Panc1 (cell line): ENCODE measurements at regions not wholly inside any gene's neighbourhood (a gene's known extent, or its start where the extent isn't known, plus 50 kb on each side); places are given as distances from the start of the nearest gene placed in this dataset.

Experiments used
- ATAC-seq: fragments of 200-7000 bp; cut with Tn5 transposase; 2 replicates; pipeline ENCODE4 v1.9.1; 2020; ENCODE audit warnings: mild to moderate bottlenecking, moderate library complexity
- BruUV-seq: library from RNA; stranded (reverse); fragments of 400-500 nt; replicated peaks from 2 replicates; lab custom pipeline; 2021; lab: Mats Ljungman, UMichigan
- CTCF ChIA-PET: fragments of 300-600 bp; sonication (Branson Sonifier 250); formaldehyde crosslinking; loops from one replicate; lab custom pipeline; 2022; ENCODE audit warnings: antibody characterized with exemption; lab: Charles Lee
- POLR2A ChIA-PET: fragments of 300-600 bp; sonication (Branson Sonifier 250); formaldehyde crosslinking; loops from one replicate; lab custom pipeline; 2022; ENCODE audit warnings: antibody characterized with exemption; lab: Charles Lee
- DNase-seq: peaks from one replicate; pipeline ENCODE4 v3.0.0-alpha.2; 2010; ENCODE audit warnings: low read depth, low spot score
- H3K27ac ChIP-seq: 2 replicates; pipeline ENCODE4 v1.5.1; 2011; ENCODE audit warnings: mild to moderate bottlenecking, low read length, inconsistent platforms
- H3K27me3 ChIP-seq: fragments of 200-500 bp; sonication (Bioruptor generic); 2 replicates; pipeline ENCODE4 v1.6.0; 2014; ENCODE audit warnings: low read length, inconsistent platforms; ENCODE audit not compliant: control insufficient read depth, insufficient read depth
- H3K36me3 ChIP-seq: fragments of 200-500 bp; sonication (Bioruptor generic); 2 replicates; pipeline ENCODE4 v1.5.1; 2014; ENCODE audit warnings: inconsistent platforms, mild to moderate bottlenecking, low read length, moderate library complexity; ENCODE audit not compliant: control insufficient read depth, insufficient read depth
- H3K4me1 ChIP-seq: 2 replicates; pipeline ENCODE4 v1.5.1; 2011; ENCODE audit warnings: inconsistent platforms, mild to moderate bottlenecking, low read length, moderate library complexity; ENCODE audit not compliant: control insufficient read depth, insufficient read depth
- H3K4me3 ChIP-seq, 2 experiments: 2 replicates each; pipeline ENCODE4 v1.5.1; 2011 to 2012; ENCODE audit warnings: low read depth in 2 of 2, low read length in 2 of 2, mild to moderate bottlenecking in 2 of 2, inconsistent platforms in 1 of 2, moderate library complexity in 1 of 2
- H3K9me3 ChIP-seq: fragments of 200-500 bp; sonication (Bioruptor generic); 2 replicates; pipeline ENCODE4 v1.5.1; 2014; ENCODE audit warnings: low read depth, mild to moderate bottlenecking, inconsistent platforms, low read length, moderate library complexity; ENCODE audit not compliant: control insufficient read depth, insufficient read depth
- CTCF ChIP-seq: fragments of 450-650 bp; IDR thresholded peaks from 2 replicates; pipeline ENCODE4 v1.5.1; 2017; ENCODE audit warnings: mild to moderate bottlenecking
- POLR2AphosphoS5 ChIP-seq: IDR thresholded peaks from 2 replicates; pipeline ENCODE4 v1.6.1; 2012; ENCODE audit warnings: mild to moderate bottlenecking, low read depth, low read length, moderate library complexity
- REST ChIP-seq, 2 experiments: IDR thresholded peaks; 2 replicates each; pipeline ENCODE4 v1.6.1; 2011 to 2012; ENCODE audit warnings: low read depth in 2 of 2, control low read depth in 1 of 2, low read length in 1 of 2, mild to moderate bottlenecking in 1 of 2, moderate library complexity in 1 of 2; ENCODE audit not compliant: insufficient read depth in 1 of 2
- SIN3A ChIP-seq: IDR thresholded peaks from 2 replicates; pipeline ENCODE4 v1.6.1; 2012; ENCODE audit warnings: low read depth, mild to moderate bottlenecking, low read length, moderate library complexity, borderline replicate concordance; ENCODE audit not compliant: insufficient read depth
- TCF7L2 ChIP-seq: IDR thresholded peaks from 2 replicates; pipeline ENCODE4 v1.6.1; 2011; ENCODE audit warnings: mild to moderate bottlenecking, low read depth, low read length, inconsistent platforms
- in situ Hi-C: cut with HindIII; loops from 2 replicates; pipeline ENCODE4 v1.10.0; 2016; ENCODE audit warnings: low sequenced_read_pairs, low pct_unique_long_range_greater_than_20kb
- intact Hi-C: fragments of 100-400 bp; cut with micrococcal nuclease; formaldehyde crosslinking; loops from one replicate; pipeline ENCODE4 v1.10.0; 2022; ENCODE audit not compliant: unreplicated experiment

GRCh38 chr9:1619915-1620710, 395.0 kb upstream of the SMARCA2 start:
- Histone ChIP-seq H3K4me1 (no peaks in the 10 kb centered on the region), H3K36me3 (no peaks in the 10 kb centered on the region), H3K27ac (no peak overlapping the region), H3K4me3 (no peak overlapping the region), H3K9me3 (no peaks in the 10 kb centered on the region), H3K27me3 (no peaks in the 10 kb centered on the region)
- TF ChIP-seq SIN3A (no peak), POLR2AphosphoS5 (no peak), TCF7L2 (no peak), CTCF (peak; percentile 15; the same call in 1 of the 2 replicates), REST (IDR thresholded peaks at IDR 0.05; ENCODE audit: insufficient read depth in 1 of 2, low read depth in 2 of 2, low read length in 1 of 2) (no peak)
- intact Hi-C loops (no loop called here), in situ Hi-C loops (no loop called here)
- BruUV-seq = no TSS peak
- DNase-seq = no peak
- POLR2A ChIA-PET = no interaction called here
- CTCF ChIA-PET = no interaction called here
- ATAC-seq = no peak

GRCh38 chr9:1637401-1637800, 377.7 kb upstream of the SMARCA2 start:
- Histone ChIP-seq H3K36me3 (no peaks in the 10 kb centered on the region), H3K27me3 (no peaks in the 10 kb centered on the region), H3K4me3 (no peak overlapping the region), H3K9me3 (no peaks in the 10 kb centered on the region), H3K27ac (no peak overlapping the region), H3K4me1 (no peaks in the 10 kb centered on the region)
- in situ Hi-C loops = no loop called here
- intact Hi-C loops = no loop called here
- ATAC-seq (no peak), DNase-seq (no peak)
- CTCF ChIA-PET = no interaction called here
- no peak for TF ChIP-seq TCF7L2
- no peak for TF ChIP-seq SIN3A
- TF ChIP-seq CTCF = no peak
- no peak for TF ChIP-seq POLR2AphosphoS5
- no peak for TF ChIP-seq REST (IDR thresholded peaks at IDR 0.05; ENCODE audit: insufficient read depth in 1 of 2, low read depth in 2 of 2, low read length in 1 of 2)
- POLR2A ChIA-PET = no interaction called here
- no TSS peak for BruUV-seq
